ENCODE measurements at regions not wholly inside any gene's neighbourhood (a gene's known extent, or its start where the extent isn't known, plus 50 kb on each side); places are given as distances from the start of the nearest gene placed in this dataset.

GRCh38 chr5:166505544-166505943, 1785.9 kb upstream of the WWC1 start:
- TF ChIP-seq CTCF (IDR thresholded peaks at IDR 0.05; ENCODE audit: low read depth, low read length) (no peak), MAX (IDR thresholded peaks at IDR 0.05; ENCODE audit: low read depth, low read length) (no peak)

Data from NB4 (cell line).